Dedifferentiated amniotic fluid mesenchymal stem cell (primary cell): ENCODE measurements at regions not wholly inside any gene's neighbourhood (a gene's known extent, or its start where the extent isn't known, plus 50 kb on each side); places are given as distances from the start of the nearest gene placed in this dataset.
A peak's percentile ranks its signal among the peaks of the same experiment; 100 is the strongest.
"Not testable (repeated sequence)": the region's sequence is repeated elsewhere in the genome, so short reads cannot be mapped to it uniquely, and the experiment has no call there.

Source experiments
- DNase-seq: peaks from one replicate; pipeline ENCODE4 v3.0.0-alpha.2; 2016; ENCODE audit errors: extremely low spot score

DNA sequence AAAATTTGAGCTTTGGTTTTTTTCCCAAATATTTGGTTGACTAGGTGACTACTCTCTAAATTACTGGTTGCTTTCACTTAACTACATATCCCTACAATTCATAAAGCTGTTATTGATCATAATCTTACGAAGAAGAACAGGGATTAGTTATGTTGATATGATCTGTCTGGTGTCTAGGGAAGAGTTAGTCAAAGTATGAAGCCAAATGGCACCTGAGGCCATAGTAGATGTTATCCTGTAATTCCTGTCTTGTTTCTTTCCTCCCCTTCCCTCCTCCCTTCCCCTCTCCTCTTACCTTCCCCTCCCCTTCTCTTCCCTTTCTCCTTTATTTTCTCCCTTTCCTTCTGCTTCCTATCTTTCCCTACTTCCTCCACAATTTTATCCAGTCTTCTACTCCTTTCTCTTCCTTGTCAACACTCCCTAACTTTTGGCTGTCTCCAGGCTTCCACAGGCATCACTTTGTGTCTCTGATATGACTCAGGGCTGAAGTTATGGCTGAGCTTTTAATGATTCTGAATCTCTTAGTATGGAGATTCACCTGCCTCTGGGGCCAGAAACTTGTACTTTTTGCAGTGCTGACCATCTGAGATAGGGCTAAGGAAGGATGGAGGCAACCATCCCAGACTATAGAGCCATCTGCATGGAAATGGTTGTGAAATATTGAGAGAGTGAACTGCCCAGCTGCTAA is 149.9 kb upstream of the TCF4 start:
- DNase-seq, result no peak

GRCh38 chr18:55737266-55737665 is 149.3 kb upstream of the TCF4 start:
- DNase-seq, result no peak

DNA sequence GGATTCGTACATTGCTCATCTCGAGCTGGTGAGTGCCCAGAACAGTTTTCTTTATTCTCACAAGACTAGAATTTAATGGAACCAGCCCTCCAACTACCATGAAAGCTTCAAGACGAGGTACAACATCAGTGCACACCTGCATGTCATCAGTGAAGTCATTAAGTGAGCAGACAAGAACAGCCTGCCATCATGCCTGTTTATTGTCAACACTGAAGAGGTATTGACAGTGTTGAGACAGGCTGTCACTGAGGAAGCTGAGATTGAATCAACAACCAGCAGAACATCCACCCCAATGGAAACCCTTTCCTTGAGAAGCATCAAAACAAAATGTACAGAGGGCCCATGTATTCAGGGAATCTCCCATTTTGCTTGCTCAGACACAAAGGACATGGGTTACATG is 148.0 kb upstream of the TCF4 start:
- no peak for DNase-seq

GRCh38 chr18:55735199-55735855 is 147.3 kb upstream of the TCF4 start:
- DNase-seq, result no peak

DNA sequence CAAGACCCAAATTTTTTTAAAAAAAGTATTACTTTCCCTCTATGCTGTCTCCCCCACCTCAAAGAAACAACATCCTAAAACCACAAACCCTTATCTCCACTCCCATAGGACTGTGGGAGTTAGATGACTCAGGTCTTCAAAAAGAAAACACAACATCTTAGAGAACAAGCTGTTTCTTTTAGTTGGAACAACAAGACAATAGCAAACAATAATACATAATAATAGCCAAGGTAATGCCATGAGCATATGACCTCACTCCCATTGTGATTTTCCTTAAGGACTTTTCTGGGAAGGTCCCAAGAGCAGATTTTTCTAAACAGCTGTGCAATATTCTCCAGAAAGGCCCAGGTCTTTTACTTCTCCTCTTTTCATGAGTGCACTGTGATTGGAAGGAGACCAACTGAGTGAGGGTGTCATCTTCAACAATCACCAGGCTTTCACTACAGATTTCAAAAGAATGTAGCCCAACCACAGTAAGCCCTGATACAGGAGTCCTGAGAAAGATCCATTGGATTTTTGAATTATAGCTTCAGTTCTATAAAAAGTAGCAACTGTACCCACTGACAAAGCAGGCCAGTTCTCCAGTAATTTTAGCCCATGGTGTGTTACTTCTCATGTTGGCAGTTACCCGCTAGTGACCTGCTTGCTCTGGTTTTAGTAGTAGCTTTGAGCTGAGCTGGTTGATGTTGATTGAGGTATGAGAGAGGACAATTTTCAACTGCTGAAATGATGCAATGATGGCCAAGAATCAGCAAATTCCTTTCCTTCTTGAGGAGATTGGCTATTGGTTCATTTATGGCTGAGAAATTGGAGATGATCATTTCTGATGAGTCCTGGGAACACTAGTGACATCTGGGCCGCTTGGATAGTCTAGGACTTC is 144.5 kb upstream of the TCF4 start:
- no peak for DNase-seq

DNA sequence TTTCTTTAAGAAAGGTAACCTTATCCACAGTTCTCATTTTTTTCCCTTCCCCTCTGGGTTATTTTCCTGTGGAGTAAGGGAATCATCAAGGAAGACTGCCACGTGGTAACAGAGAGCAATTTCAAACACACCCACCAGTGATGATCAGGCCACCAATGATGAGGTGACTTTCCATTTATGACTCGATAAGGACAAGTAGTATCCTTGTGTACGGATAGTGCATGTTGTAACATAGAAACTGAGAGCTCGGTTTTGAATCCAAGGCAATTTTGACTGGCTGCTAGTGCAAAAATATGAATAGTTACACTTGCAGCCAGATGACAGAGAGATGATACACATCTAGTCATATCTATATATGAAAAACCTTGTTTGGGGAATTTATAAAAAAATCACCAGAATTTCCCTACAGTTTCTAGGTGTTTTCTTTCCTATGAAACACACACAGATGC is 143.6 kb upstream of the TCF4 start:
- no peak for DNase-seq

- not testable (repeated sequence) for DNase-seq
Measured at GRCh38 chr18:55721006-55721405, 133.0 kb upstream of the TCF4 start.

GRCh38 chr18:55713707-55714106 is 125.7 kb upstream of the TCF4 start:
- no peak for DNase-seq

- peak; percentile 26 for DNase-seq
Measured at GRCh38 chr18:55706898-55707297, 118.9 kb upstream of the TCF4 start.

DNA sequence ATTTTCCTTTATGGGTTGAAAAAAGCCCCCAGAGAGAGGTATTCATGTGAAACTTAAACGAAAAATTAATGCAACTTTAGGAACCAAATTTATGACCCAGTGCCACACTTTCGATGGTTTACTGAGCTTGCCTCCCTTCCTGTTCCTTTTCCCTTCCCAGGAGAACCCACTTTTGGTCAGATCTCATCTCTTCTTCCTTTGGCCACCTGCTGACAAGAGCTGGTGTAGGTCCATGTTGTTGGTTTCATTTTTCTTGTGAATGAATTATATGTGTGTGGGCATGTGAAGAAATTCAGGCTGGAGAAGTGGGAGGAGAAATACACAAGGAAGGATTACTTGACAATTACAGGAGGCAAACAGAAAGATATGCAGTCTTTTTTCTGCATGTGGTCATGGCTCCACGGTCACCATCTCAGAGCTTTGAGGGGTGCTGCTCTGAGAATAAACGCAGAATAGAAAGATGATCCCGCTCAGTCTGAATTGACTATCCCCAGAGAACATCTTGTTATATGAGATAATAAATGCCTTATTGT is 111.3 kb upstream of the TCF4 start:
- DNase-seq, result no peak

DNA sequence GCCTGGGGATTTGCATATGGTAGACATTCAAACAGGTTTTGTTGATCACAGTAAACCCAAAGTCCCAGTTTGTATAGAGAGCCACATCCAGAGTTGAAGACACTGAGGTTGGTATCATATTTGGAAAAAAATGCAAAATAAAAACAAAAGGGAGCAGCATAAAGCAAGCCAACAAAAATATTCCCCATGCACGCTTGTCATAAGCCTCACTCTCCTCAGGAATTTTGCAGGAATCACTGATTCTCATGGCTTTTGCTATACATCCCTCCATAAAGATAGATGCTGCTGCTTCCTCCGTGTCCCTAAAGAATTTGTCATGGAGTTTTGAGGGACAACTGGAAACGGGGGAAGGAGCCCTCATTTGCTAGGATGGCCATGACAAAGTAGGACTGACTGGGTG is 108.8 kb upstream of the TCF4 start:
- DNase-seq, result no peak

- no peak for DNase-seq
Measured at GRCh38 chr18:55695091-55695490, 107.1 kb upstream of the TCF4 start.

DNA sequence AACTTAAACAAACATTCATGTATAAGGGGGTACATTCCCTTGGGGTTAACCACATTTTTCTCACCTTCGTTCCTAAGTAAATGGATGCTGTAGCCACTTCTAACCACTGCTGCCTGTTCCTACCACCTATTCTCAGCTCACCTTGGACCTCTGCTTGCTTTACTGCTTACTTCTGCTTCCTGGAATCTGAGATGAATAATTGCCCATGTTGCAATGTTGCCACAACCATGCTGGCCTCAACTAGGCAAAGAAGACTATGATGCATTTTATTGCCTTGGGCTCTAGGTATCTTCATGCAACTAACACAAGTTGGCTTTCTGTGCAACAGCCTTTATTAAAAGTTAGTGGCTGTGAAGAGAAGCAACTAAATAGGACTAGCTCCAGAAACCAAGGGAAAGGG is 106.3 kb upstream of the TCF4 start:
- no peak for DNase-seq

DNA sequence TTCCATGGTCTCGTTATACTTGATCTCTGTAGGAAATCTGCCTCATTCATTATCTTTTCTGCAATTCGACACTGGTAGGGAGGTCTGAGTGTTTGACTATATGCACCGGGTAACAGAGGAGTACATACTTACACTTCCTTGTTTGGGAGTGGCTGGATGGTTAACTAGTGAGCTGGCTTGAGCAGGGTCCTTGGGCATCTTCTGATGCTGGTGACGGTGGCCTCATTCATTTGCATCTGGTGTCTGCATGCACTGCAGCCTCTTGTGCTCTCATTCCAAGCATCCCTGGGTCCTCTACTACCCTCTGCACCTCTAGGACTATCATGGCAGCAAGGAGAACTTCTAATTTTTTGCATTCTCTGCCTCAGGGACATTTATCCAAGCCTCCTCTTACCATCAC is 100.0 kb upstream of the TCF4 start:
- no peak for DNase-seq

- DNase-seq, result no peak
Measured at GRCh38 chr18:55687106-55687505, 99.1 kb upstream of the TCF4 start.

DNA sequence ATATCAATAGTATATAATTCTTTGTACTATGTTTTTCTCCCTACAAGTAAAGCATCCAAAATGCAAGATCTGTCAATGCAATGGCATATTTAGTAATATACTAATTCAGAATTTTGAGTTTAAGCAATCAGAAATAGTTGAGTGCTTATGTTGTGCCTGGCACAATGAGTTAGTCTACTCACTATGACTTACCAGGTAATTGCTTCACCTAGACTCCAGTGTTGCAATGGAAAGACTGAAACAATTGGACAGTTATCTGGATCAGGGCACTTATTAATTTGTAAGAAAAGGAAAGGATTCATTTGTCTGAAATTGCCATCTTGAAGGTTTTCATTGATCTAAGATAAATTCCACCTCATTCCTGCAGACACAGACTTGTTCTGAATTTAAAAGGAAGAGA is 97.6 kb upstream of the TCF4 start:
- no peak for DNase-seq

GRCh38 chr18:55672574-55673361 is 84.8 kb upstream of the TCF4 start:
- no peak for DNase-seq

DNA sequence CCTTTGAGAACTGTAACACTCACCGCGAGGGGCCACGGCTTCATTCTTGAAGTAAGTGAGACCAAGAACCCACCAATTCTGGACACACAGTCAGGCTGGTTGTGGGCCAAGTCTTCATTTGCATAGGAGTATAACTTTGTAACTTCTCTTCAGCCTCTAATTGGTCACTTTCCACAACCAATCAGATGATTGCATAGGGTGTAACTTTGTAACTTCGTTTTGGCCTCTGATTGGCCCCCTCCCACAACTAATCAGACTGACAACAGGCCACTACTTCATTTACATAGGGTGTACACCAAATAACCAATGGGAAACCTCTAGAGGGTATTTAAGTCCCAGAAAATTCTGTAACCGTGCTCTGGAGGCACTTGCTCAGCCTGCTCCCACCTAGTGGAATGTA is 77.5 kb upstream of the TCF4 start:
- DNase-seq, result no peak

DNA sequence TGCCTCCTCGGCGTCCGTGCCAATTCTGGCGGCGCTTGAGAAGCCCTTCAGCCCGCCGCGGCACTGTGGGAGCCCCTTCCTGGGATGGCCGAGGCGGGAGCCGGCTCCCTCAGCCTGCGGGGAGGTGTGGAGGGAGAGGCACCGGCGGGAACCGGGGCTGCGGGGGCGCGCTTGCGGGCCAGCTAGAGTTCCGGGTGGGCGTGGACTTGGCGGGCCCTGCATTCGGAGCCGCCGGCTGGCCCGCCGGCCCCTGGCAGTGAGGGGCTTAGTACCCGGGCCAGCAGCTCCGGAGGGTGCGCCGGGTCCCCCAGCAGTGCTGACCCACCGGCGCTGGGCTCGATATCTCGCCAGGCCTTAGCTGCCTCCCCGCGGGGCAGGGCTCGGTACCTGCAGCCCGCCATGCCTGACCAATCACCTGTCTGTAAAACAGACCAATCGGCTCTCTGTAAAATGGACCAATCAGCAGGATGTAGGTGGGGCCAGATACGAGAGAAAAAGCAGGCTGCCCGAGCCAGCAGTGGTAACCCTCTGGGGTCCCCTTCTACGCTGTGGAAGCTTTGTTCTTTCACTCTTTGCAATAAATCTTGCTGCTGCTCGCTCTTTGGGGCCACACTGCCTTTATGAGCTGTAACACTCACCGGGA is 76.9 kb upstream of the TCF4 start:
- not testable (repeated sequence) for DNase-seq

- DNase-seq, result no peak
Measured at GRCh38 chr18:55663891-55664290, 75.9 kb upstream of the TCF4 start.

DNA sequence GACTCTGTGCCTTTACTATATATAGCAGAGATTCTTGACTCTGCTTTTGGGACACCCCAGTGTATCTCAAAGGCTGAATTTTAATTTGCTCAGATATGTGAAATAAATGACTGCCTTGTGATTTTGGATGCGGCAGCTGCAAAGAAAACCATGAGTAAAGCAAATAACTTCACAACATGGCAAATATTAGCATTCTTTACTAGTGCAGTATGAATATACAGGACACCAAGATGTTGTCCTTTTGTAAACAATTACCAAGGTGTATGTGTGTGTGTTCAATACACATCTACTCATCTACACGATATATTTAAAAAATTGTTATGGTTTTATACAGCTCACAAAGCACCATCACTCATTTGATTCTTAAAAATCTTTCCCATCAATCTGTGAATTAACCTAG is 70.6 kb upstream of the TCF4 start:
- DNase-seq, result no peak
